Left lung (tissue), 4 donors: ENCODE measurements at regions not wholly inside any gene's neighbourhood (a gene's known extent, or its start where the extent isn't known, plus 50 kb on each side); places are given as distances from the start of the nearest gene placed in this dataset.

Experiments used
- ATAC-seq: fragments of 200-7000 bp; cut with Tn5 transposase; one replicate; pipeline ENCODE4 v1.9.1; 2020; ENCODE audit warnings: moderate library complexity
- DNase-seq, 4 donors: peaks; one replicate each; pipeline ENCODE4 v3.0.0-alpha.2; 2013 to 2020
- H3K27ac ChIP-seq, 2 donors: fragments of 200-600 bp; sonication (generic) in 1 of 2; one replicate each; pipeline versions ENCODE4 v1.5.0 to v1.8.0; 2020 to 2021
- H3K27me3 ChIP-seq, 2 donors: fragments of 200-600 bp; sonication (generic) in 1 of 2; one replicate each; pipeline versions ENCODE4 v1.5.0 to v1.8.0; 2020 to 2021
- H3K36me3 ChIP-seq, 2 donors: fragments of 200-600 bp; sonication (generic) in 1 of 2; one replicate each; pipeline versions ENCODE4 v1.5.0 to v1.8.0; 2020 to 2021
- H3K4me1 ChIP-seq, 2 donors: fragments of 200-600 bp; one replicate each; pipeline ENCODE4 v1.8.0; 2021
- H3K4me3 ChIP-seq, 2 donors: fragments of 200-600 bp; sonication (generic) in 1 of 2; one replicate each; pipeline versions ENCODE4 v1.5.0 to v1.8.0; 2020 to 2021; ENCODE audit warnings: mild to moderate bottlenecking in 1 of 2
- H3K9me3 ChIP-seq, 2 donors: fragments of 200-600 bp; sonication (generic) in 1 of 2; one replicate each; pipeline versions ENCODE4 v1.5.0 to v1.8.0; 2020 to 2021
- intact Hi-C, 2 donors: fragments of 100-400 bp; cut with DNase I; formaldehyde crosslinking; loops; one replicate each; pipeline versions ENCODE4 v1.11.2 to v1.14.2; 2022
- TF ChIP-seq, protein P1 (sequence below), 2 donors: fragments of 200-600 bp; sonication (generic) in 1 of 2; IDR thresholded peaks; one replicate each; pipeline versions ENCODE4 v1.5.0 to v1.8.0; 2021; ENCODE audit warnings: antibody characterized with exemption in 2 of 2
- donor health status: DM: no; HTN: yes; CAD: no.
- donor health status: DM: no; HTN: no; CAD: no.

DNA sequence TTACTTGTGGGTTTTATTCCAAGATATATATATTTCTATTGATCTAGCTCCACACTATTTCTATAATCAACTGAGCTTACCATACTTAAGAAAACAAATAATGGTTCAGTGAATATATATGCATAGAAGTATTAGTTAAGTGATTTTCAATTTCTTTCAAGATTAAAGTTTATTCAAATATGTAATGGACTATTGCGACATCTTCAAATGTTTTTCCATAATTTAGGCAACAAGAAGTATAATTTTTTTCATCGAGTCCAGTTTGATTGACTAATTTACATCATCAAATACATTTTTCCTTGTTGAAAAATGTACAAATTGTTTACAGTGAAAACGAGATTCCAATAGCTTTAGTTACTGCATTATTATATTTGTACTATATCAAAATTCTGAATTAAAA is 528.6 kb downstream of the PTPRC start:
- Histone ChIP-seq H3K9me3 (no peaks in the 10 kb centered on the region), H3K4me3 (no peak overlapping the region), H3K27me3 (no peaks in the 10 kb centered on the region), H3K4me1 (no peaks in the 10 kb centered on the region), H3K36me3 (no peaks in the 10 kb centered on the region), H3K27ac (no peak overlapping the region)
- no peak for DNase-seq
- TF ChIP-seq, protein P1, sequence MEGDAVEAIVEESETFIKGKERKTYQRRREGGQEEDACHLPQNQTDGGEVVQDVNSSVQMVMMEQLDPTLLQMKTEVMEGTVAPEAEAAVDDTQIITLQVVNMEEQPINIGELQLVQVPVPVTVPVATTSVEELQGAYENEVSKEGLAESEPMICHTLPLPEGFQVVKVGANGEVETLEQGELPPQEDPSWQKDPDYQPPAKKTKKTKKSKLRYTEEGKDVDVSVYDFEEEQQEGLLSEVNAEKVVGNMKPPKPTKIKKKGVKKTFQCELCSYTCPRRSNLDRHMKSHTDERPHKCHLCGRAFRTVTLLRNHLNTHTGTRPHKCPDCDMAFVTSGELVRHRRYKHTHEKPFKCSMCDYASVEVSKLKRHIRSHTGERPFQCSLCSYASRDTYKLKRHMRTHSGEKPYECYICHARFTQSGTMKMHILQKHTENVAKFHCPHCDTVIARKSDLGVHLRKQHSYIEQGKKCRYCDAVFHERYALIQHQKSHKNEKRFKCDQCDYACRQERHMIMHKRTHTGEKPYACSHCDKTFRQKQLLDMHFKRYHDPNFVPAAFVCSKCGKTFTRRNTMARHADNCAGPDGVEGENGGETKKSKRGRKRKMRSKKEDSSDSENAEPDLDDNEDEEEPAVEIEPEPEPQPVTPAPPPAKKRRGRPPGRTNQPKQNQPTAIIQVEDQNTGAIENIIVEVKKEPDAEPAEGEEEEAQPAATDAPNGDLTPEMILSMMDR (IDR thresholded peaks at IDR 0.05) = no peak
- intact Hi-C loops = no loop called here
- no peak for ATAC-seq

DNA sequence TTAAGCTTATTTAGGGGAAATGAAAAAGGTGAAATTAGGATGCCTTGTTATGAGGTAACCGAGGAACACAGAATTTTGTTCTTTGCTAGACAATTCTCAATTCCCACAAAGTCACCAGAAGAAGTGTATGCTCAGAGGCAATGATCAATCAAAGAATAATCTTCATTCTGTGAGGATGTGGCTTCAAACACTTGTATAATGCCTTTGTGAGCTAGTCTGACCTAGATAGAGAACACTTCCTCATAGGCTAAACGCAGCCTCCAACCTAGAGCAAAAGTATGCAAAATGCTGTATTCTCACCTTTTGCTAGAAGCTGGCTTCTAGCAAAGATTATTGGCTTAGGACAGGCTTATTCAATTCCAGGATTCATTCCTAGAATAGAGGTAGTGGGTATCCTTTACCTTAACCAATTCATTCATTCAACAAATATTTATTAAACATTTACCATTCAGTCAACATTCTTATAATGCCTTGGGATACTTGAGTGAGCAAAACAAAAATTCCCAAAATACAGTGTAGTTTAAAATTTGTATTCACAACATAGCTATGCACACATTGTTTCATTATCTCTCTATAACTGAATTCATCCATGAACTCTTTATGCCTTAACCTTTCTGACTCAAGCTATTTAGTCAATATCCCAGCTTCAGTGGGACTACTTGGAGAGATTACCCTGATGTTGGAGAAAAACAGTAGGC is 530.2 kb downstream of the PTPRC start:
- H3K4me1 ChIP-seq = no peaks in the 10 kb centered on the region
- DNase-seq (no peak), ATAC-seq (no peak)
- no peaks in the 10 kb centered on the region for H3K27me3 ChIP-seq
- H3K27ac ChIP-seq = no peak overlapping the region
- no peaks in the 10 kb centered on the region for H3K9me3 ChIP-seq
- TF ChIP-seq, protein P1 (IDR thresholded peaks at IDR 0.05) = no peak
- H3K36me3 ChIP-seq = no peaks in the 10 kb centered on the region
- no peak overlapping the region for H3K4me3 ChIP-seq
- intact Hi-C loops = no loop called here

DNA sequence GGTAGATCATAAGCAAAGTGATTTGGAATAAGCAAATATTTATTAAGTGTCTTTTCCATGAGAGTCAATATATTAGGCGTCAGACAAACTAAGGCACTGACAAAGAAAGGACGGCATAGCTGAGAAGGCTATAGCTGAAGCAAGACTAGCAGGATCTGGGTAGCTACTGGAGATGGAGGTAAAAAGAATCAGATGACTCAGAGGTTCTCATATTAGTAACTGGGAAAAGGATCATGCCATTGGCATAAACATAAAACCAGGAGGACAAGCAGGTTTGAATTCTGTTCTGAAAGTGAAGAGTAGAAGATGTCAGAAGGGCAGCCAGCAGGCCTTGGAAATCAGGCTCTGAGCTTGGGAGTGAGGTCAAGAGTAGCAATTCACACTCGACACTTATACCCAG is 531.9 kb downstream of the PTPRC start:
- Histone ChIP-seq H3K4me3 (no peak overlapping the region), H3K4me1 (no peaks in the 10 kb centered on the region), H3K27ac (no peak overlapping the region), H3K36me3 (no peaks in the 10 kb centered on the region), H3K9me3 (no peaks in the 10 kb centered on the region), H3K27me3 (no peaks in the 10 kb centered on the region)
- TF ChIP-seq, protein P1 (IDR thresholded peaks at IDR 0.05) = no peak
- ATAC-seq (no peak), DNase-seq (no peak)
- intact Hi-C loops = no loop called here

DNA sequence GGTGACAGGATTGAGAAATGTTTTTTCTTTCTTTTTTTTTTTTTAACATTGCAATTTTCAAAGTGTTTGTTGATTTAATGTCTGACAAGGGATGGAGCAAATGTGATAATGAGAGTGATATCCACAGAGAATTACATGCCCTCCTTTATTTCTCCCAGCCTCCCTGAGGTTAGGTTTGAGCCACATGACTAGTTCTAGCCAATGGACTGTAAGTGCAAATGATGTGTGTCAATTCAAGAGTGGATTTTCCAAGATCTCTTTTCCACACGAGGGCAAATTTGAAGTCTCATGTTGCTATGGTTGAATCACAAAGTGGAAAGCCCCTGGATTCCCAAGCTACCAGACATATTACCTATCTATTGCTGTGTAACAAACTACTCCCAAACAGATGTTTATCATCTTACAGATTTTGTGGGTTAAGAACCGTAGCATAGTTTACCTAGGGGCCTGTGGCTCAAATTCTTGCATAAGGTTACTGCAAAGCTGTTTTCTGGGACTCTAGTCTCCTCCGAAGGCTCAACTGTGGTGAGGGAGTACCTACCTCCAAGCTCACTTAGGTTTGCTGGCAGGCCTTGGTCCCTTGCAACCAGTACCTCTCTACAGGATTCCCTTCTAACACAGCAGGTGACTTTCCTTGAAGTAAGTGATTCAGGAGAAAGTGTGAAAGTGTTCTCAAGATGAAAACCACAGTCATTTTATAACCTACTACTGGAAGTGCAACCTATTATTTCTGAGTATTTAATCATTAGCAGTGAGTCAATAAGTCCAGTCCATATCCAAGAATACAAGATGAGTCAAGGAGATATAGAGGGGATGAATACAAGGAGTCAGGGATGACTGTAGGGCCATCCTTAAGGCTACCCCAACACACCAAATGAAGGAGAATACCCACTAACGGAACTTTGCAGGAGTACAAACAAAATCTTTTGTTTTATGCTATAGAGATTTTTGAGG is 533.6 kb downstream of the PTPRC start:
- Histone ChIP-seq H3K9me3 (no peaks in the 10 kb centered on the region), H3K4me1 (no peaks in the 10 kb centered on the region), H3K4me3 (no peak overlapping the region), H3K27me3 (no peaks in the 10 kb centered on the region), H3K27ac (no peak overlapping the region), H3K36me3 (no peaks in the 10 kb centered on the region)
- ATAC-seq (no peak), DNase-seq (peak in 2 of 4 donors; percentile 1 to 4)
- intact Hi-C loops = no loop called here
- TF ChIP-seq, protein P1 (IDR thresholded peaks at IDR 0.05) = no peak

DNA sequence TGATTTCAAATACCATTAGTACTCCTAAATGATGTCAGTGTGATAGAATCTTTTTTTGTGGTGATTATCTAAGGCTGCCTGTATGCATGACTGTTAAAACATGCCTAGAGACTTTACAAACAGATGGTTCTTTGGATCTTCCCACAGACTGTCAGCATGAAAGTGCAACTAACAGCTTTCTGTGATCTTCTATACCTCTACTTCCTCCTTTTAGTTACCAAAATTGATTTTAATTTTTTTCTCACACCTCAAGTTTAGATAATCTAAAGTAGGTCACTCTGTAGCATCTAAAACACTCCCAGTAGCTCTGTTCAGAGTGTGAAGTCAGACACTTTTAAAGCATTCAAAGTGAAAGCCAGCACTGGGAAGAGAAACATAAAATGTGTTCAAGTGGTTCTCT is 534.5 kb downstream of the PTPRC start:
- intact Hi-C loops = no loop called here
- TF ChIP-seq, protein P1 (IDR thresholded peaks at IDR 0.05) = no peak
- no peaks in the 10 kb centered on the region for H3K4me1 ChIP-seq
- no peaks in the 10 kb centered on the region for H3K9me3 ChIP-seq
- no peak overlapping the region for H3K4me3 ChIP-seq
- no peaks in the 10 kb centered on the region for H3K27me3 ChIP-seq
- H3K27ac ChIP-seq = no peak overlapping the region
- no peaks in the 10 kb centered on the region for H3K36me3 ChIP-seq
- DNase-seq = peak in 1 of 4 donors; percentile 1
- no peak for ATAC-seq
